HG02885 (cell line): ENCODE measurements at regions not wholly inside any gene's neighbourhood (a gene's known extent, or its start where the extent isn't known, plus 50 kb on each side); places are given as distances from the start of the nearest gene placed in this dataset.
"Not testable (repeated sequence)": the region's sequence is repeated elsewhere in the genome, so short reads cannot be mapped to it uniquely, and the experiment has no call there.

Experiments
- ATAC-seq: cut with Tn5 transposase; IDR thresholded peaks from one replicate; pipeline ENCODE4 v1.9.1; 2021; ENCODE audit warnings: mild to moderate bottlenecking; ENCODE audit not compliant: unreplicated experiment, poor library complexity

DNA sequence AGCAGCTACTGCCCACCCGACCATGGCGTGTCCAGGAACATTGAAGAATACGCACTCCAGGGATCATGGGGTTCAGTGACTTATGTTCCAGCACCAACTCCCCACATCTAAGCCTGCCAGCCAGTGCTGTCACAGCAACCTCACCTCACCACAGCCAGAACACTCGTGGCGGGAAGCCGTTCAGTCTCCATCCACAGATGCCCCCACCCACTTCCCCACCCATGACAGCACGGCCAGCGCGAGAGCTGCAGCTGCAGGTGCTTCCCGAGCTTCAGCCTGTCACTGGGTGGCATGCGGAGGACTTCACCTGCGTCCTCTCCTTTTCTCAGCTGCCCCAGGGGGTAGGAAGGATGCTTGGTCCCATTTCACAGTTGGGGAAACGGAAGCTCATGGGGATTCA lies 50.3 kb downstream of the RBFOX3 start:
- no peak for ATAC-seq

- ATAC-seq: no peak
These were observed 51.6 kb downstream of the RBFOX3 start for GRCh38 chr17:79559111-79559887.

DNA sequence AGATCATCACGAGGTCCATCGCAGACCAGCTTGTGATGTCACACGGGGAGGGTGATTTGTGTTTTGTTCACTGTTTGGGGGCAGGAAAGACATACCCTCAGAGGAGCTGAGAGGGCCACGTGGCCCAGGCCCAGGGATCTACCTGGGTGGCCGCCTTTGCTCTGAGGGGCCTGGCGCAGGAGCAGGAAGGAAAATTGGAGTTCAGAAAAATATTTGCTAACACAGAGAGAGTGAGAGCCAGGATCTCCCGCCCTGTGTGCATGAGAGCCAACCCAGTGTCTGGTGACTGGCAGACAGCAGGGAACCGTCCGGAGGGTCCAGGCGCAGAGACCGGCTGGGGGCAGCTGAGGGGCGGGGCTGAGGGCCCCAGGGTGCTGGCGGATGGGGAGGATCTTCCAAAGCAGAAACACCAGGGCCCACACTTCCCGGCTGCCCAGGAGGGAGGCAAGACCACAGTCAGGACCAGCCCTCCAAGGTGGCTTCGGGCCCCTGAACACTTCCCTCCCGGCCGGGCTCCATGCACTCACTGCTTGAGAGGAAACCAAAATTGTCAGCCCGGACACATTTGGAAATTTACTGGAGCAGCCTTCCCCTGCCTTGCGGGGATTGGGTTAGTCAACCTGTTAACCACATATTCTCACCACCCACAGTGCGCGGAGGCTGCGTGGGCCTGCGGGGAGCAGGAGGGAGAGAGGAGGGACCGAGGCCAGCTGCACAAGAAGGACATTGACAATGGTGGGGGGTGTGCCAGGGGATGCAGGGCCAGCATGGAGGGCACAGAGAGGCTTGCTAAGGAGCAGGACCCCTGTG lies 52.6 kb downstream of the RBFOX3 start:
- ATAC-seq: no peak

- no peak for ATAC-seq
These were observed 53.4 kb downstream of the RBFOX3 start for GRCh38 chr17:79557276-79558090.

GRCh38 chr17:79556271-79556670 lies 54.6 kb downstream of the RBFOX3 start:
- ATAC-seq: no peak

DNA sequence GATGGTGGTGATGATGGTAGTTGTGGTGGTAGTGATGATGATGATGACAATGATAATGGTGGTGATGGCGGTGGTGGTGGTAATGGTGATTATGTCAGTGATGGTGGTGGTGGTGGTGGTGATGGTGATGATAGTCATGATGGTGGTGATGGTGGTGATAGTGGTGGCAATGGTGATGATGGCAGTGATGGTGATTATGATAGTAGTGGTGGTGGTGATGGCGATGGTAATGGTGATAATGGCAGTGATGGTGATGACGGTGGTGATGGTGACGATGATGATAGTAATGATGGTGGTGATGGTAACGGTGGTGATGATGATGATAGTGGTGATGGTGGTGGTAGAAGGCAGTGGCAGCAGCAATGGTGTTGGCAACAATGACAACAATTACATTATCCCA lies 55.3 kb downstream of the RBFOX3 start:
- ATAC-seq: no peak

DNA sequence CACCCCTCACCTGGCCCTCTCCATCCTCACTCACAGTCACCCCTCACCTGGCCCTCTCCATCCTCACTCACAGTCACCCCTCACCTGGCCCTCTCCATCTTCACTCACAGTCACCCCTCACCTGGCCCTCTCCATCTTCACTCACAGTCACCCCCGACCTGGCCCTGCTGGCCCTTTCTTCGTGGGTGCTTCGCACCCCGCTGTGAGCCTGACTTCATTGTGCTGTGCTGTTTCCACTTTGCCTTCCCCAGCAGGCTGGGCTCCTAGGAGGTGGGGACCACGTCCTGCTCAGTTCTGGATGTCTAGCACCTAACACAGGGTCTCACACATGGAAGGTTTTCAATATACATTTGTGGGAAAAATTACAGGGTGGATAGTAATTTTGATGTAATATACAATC lies 56.5 kb downstream of the RBFOX3 start:
- not testable (repeated sequence) for ATAC-seq

DNA sequence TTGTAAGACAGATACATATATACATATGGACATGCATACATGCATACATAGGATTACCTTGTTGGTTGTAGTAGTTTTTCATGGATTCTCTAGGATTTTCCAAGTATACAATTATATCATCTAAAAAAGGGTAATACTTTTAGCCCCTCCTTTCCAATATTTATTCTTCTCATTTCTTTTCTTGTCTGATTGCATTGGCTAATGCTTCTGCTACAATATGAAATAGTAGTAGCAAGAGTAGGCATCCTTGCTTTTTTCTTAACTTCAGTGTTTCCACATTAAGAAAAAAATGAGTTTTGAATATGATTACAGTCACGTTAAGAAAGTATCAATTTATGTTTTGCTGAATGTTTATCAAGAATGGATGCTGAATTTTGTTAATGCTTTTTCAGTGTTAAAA lies 58.0 kb downstream of the RBFOX3 start:
- ATAC-seq: no peak

DNA sequence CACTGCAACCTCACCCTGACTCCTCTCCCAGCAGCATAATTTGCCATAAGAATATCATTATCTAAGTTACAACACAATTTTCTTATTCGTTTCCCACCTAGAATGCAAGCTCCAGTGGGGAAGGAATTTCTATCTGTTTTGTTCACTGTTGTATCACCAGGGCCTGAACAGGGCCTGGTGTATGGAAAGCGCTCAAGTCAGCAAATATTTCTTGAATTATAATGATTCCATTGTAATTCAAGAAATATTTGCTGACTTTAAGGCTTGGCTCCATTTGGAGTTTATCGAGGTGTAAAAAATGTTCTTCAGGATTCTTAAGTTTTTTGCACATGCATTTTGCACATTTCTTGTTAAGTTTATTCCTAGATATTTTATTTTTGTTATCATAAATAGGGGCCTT lies 58.4 kb downstream of the RBFOX3 start:
- no peak for ATAC-seq

- ATAC-seq: no peak
These were observed 61.5 kb downstream of the RBFOX3 start for GRCh38 chr17:79549141-79549915.

DNA sequence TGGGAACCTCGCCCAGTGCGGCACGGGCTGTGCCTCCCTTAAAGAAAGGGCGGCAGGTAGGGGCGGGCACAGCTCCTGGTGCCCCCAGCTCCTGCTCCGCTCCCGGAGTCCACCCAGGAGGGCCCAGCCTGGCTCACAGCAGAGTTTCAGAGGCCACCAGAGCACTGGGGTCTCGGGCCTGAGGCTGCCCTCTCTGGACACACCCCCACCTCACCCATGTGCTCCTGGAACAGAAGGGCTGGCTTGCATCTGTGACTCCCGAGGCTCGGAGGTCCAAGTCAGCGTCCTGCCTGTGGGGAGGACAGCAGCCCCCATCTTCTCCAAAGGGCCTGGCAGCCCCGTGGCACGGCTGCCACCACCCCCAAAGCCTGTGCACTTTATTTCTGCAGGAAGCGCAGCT lies 62.7 kb downstream of the RBFOX3 start:
- no peak for ATAC-seq

DNA sequence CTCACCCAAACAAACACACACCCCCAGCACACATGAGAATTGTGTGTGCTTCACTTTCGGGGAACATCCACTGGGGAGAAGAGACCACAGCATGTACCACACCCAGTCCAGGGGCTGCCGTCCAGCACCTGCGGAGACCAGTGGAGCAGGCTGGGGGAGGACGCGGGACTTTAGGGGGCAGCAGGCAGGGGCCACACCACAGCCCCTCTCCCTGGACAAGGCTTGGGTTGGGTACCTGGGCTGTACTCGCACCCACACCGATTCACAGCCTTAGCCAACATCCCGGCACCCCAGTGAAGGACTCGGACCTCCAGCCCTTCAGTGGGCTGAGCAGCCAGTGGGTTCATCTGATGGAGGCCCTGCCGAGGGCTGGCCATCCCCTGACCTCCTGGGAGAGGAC lies 63.3 kb downstream of the RBFOX3 start:
- ATAC-seq: no peak

DNA sequence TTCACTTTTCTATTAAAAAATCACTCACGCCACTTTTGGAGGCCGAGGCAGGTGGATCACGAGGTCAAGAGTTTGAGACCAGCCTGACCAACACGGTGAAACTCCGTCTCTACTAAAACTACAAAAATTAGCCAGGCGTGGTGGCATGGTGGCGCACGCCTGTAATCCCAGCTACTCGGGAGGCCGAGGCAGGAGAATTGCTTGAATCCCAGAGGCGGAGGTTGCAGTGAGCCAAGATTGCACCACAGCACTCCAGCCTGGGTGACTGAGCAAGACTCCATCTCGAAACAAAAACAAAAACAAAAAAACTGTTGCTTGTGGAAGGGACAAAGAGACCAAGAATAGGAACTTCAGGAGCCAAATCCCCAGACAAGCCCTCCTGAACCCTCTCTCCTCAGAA lies 63.7 kb downstream of the RBFOX3 start:
- not testable (repeated sequence) for ATAC-seq

DNA sequence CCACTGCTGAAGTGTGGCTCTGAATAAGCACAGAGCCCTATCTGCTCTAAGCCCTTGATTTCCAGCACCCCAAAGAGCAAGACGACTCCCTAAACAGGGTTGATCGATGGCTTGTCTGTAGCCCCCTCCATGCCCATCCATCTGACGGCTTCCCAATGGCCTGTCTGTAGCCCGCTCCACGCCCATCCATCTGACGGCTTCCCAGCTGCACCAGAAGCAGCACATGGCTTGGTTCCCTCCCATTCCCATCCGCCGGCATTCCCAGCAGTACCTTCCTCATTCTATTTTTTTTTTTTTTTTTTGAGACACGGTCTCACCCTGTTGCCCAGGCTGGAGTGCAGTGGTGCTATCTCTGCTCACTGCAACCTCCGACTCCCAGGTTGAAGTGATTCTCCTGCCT lies 64.5 kb downstream of the RBFOX3 start:
- ATAC-seq: no peak

DNA sequence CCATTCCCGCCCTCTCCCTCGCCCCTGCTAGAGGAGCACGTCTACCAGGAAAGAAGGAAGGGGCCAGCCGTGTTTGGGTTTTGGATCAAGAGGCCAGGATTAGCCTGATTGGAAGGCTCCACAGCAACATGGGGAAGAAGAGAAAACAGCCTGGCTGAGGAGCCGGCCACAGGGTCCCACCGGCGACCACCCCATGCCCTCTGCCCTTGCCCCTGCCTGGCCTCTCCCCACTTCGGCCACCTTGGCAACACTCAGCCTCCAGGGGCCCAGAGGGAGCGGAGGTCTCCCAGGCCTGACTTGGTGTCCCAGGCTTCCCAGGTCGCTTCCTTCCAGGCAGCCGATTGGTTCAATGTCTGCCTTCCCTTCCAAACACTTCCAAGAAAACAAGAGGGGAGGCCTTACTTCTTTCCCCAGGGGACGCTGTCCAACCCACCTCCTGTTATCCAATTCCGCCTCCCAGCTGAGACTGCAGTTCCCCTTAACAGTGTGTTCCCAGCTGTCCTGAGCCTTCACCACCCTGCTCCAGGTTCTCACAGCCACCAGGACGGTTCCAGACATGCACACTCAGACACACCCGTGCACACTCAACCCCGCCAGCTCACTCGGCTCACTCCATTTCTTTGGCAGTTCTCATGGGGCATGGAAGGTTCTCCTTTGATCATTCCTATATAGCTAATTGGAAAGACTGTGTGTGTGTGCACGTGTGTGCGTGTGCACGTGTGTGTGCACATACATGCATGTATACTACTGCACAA lies 65.4 kb downstream of the RBFOX3 start:
- ATAC-seq: no peak

- ATAC-seq: no peak
These were observed 66.5 kb downstream of the RBFOX3 start for GRCh38 chr17:79544142-79544914.

DNA sequence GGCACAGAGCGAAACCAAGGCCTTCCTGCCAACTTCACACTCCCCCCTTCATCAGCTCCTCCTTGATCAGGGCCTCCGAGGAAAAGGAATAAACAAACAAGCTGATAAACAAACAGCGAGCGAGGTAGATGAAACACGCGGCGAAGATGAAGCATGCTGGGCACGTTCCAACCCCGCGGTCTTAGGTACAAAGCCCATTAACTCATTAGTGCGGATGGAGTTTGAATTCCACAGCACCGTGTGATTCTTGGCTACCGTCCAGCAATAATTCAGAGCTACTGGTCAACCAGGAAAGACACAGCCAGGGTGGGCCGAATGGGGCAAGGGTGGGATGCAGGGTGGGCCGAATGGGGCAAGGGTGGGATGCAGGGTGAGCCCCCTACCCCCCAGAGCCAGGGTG lies 67.3 kb downstream of the RBFOX3 start:
- ATAC-seq: no peak

DNA sequence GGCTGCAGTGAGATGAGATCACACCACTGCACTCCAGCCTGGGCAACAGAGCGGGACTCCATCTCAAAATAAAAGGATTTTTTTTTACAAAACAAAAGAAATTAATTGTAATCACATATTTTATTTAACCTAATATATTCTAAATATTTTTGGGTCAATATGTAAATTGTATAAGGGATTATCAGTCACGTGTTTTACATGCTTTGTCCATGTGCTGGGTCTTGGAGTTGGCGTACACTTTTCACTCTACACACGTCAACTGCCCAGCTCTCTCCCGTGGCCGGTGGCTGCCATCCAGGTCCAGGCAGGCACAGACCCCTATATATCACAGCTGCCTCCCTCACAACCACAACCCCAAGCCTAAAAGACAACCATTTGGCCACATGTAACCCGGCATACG lies 68.1 kb downstream of the RBFOX3 start:
- ATAC-seq: no peak
